ENCODE measurements at regions not wholly inside any gene's neighbourhood (a gene's known extent, or its start where the extent isn't known, plus 50 kb on each side); places are given as distances from the start of the nearest gene placed in this dataset.

DNA sequence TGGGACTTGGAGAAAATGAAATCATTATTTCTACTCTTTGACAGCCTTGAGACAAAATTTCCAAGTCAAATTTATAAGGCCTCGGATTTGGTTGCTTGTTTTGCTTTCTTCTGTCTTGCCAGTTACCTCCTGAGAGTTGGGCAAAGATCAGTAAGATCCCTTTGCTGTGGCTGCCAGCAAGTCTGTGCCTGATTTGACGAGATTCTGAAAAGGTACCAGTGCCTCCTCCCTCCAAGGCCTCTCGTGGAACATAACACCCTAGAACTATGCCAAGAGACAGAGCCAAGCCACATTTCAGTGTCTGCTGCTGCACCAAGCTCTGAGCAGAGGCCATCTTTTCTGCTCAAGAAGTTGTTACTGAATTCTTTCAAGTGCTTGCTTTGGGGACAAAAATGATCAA is 61.0 kb downstream of the GTPBP8 start:
- intact Hi-C loops (cut with micrococcal nuclease) = loop anchor here (1.0 to 10.0 kb wide), 14 partner anchors 32 to 863 kb away; partner anchors contain the start of genes GRAMD1C, SIDT1 and USF3

- intact Hi-C loops (cut with micrococcal nuclease) = loop anchor here (5.0 to 10.0 kb wide), 4 partner anchors 412 to 862 kb away; partner anchors contain the start of gene GRAMD1C
These were observed 62.4 kb downstream of the GTPBP8 start for GRCh38 chr3:113053169-113053568.

GRCh38 chr3:113054552-113054951 is 63.8 kb downstream of the GTPBP8 start:
- intact Hi-C loops (cut with micrococcal nuclease) = loop anchor here (5.0 to 10.0 kb wide), 4 partner anchors 410 to 860 kb away; partner anchors contain the start of gene GRAMD1C

GRCh38 chr3:113055201-113055600 is 64.4 kb downstream of the GTPBP8 start:
- intact Hi-C loops (cut with micrococcal nuclease) = loop anchor here (10.0 kb wide), 3 partner anchors 410 to 860 kb away; no protein-coding TSS in a partner anchor

DNA sequence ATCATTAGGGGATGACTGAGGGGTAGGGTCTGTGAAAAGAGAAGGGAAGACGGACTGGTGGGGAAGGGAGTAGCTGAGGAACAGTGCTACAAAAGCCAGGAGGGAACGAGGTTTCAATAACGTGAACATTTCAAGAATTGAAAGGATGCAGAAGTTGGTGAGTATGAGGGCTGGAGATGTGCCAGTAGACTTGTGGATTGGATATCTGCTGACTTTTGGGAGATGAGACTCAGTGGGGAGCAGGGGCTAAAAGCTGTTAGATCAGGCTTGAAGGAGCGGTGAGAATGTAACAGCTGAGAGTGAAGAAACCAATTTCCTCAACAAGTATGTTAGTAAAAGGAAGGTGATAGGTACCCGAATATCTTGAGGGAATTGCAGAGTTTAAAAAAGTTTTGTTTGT is 65.2 kb downstream of the GTPBP8 start:
- intact Hi-C loops (cut with micrococcal nuclease) = loop anchor here (10.0 kb wide), 3 partner anchors 409 to 859 kb away; no protein-coding TSS in a partner anchor

- intact Hi-C loops (cut with micrococcal nuclease) = loop anchor here (10.0 kb wide), 3 partner anchors 408 to 858 kb away; no protein-coding TSS in a partner anchor
These were observed 66.3 kb downstream of the GTPBP8 start for GRCh38 chr3:113057117-113057516.

DNA sequence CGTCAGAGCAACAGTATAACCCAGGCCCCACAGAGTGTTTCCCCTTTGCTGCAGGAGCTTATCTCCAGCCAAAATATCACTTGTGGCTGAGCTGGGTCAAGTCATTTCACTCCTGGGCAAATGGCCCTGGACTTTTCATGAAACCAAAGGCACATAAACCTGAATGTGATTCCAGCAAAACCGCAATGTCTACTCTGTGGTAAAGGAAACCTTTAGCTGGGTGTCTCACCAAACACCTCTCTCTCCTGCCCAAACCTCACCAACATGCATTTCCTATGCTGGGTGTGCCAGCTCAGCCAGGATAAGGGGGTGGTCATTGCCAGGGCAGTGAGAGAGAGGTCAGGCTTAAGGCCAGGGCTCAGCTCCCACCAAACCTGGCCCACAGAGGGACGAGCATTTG is 67.4 kb downstream of the GTPBP8 start:
- intact Hi-C loops (cut with micrococcal nuclease) = loop anchor here (10.0 kb wide), 3 partner anchors 407 to 857 kb away; no protein-coding TSS in a partner anchor

DNA sequence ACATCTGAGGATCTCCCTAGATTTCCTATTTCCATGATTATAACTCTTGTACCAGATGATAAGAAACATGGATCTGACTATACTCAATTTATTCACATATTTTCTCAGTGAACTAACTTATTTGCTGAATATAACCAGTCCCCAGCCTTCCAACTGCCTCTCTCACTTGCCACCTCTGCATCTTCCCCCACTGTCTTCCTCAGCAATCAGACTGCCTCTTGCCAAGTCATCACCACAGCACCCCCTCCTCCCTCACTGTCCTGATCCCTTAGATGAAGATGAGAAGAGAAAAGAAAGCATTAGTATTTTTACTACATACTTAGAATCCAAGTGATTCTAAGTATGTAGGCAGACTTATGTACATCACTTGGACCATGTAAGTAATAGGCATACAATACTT is 71.9 kb downstream of the GTPBP8 start:
- intact Hi-C loops (cut with micrococcal nuclease) = no loop called here

- intact Hi-C loops (cut with micrococcal nuclease) = no loop called here
These were observed 72.5 kb downstream of the GTPBP8 start for GRCh38 chr3:113063126-113063894.

- intact Hi-C loops (cut with micrococcal nuclease) = no loop called here
These were observed 73.4 kb downstream of the GTPBP8 start for GRCh38 chr3:113064183-113064582.

DNA sequence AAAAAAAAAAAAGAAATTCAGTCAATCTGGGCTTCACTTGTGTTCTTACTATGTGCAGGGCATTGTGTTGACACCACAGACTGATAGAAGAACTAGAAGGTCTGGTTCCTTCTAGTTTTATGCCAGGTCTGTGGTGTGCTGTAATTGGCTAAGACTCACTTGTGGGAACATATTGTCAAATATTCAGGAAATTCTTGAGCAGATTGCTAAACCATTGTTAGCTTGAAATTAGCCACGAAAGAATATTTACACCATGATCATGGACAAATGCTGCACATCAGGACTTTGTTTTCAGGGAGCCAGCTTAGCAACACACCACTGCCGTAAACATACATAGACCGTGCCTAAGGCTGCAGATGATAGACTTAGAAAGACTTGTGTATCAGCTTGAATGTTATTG is 74.6 kb downstream of the GTPBP8 start:
- intact Hi-C loops (cut with micrococcal nuclease) = no loop called here

- intact Hi-C loops (cut with micrococcal nuclease) = no loop called here
These were observed 79.4 kb downstream of the GTPBP8 start for GRCh38 chr3:113070072-113070640.

DNA sequence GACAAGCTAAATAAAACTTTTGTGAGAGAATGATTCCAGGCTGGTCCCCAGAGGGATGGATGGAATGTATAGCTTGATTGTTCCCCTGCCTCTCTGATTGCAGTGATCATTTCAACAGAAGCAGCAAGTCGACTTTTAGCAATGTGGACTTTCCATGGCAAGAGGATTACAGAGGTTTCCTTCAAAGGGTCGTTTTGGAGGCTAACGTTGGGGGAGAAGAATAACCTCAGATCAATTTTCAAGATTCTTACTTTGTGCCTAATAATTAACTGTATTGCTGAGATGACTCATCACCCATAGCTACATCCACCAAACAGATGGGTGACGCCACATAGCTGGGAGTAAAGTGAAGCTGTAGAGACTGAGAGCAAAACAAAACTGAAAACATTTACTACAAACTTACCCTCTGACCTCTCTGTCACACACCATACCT is 79.9 kb downstream of the GTPBP8 start:
- intact Hi-C loops (cut with micrococcal nuclease) = no loop called here

GRCh38 chr3:113075588-113075987 is 84.8 kb downstream of the GTPBP8 start:
- intact Hi-C loops (cut with micrococcal nuclease) = no loop called here

DNA sequence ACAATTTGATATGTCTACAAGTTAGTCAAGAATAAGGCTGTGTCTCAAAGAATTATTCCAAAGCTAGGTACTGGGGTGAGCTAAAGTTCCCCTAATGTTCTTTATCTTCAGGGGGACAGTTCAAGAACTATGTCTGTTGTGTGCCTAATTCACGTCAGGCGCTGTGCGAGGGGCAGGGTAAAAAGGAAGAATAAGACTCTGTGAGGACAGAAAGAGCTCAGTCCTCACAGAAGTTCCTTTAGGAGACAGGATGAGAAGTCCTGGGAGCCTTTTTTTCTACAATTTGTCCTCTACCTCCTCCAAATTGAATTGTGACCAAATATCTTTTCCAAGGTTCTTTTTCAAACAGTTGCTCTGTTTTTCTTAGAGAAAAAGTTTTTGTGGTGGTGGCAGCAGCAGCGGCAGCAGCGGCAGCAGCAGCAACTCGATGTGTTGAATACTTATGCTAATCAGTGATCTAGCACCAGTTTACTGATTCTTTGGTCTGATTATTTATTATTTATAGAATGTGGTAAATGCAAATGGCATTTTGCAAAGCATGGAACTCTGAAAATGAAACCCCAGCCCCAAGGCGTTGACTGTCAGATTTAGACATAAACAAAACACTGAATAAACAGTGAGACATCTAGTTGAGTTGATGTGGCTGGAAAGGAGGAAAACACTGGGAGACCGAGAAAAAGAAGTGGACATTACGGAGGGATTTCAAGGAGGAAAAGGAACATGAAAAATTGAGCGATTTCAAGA is 88.6 kb downstream of the GTPBP8 start:
- intact Hi-C loops (cut with micrococcal nuclease) = no loop called here

GRCh38 chr3:113084777-113085176 is 94.0 kb downstream of the GTPBP8 start:
- intact Hi-C loops (cut with micrococcal nuclease) = no loop called here

DNA sequence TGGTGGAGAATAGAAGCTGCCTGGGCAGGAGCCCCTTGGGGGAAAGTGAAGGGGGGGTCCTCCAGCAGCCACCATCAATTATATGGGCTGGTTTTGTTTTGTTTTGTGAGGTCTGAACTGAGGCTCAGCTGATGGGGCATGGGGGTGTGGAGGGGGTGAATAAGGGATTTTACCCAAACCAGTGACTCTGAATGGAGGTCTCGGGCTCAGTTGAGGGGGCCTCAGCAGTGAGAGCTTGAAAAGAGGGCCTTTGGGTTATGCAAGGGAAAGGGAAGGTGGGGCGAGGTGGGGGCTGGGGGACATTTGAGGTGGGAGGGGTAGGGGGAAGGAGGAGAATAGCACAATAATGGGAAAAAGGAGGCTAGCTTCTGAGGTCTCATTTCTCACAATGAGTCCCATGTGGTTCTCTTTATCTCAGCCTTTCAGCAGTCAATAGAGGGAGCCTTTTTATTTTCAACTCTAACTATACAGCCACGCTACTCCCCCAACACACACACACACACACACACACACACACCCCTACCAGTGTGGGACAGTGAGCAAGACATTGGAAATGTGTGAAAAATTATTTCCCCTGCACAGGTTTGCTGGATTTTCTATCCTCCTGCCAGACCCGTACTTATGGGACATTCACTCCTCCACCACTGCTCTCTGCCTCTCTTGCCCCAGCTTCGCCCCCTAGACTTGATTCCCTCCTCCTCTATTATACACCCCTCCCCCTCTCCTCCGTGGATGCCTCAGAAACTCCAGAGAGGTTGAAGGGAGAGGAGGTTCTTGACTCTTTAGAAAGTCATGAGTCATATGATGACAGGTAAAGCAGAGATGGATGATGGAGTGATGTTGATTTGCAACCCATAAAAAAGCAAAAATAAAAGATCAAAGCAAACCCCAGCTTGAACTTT is 96.0 kb downstream of the GTPBP8 start:
- intact Hi-C loops (cut with micrococcal nuclease) = no loop called here

- intact Hi-C loops (cut with micrococcal nuclease) = no loop called here
These were observed 97.8 kb downstream of the GTPBP8 start for GRCh38 chr3:113088616-113089015.

DNA sequence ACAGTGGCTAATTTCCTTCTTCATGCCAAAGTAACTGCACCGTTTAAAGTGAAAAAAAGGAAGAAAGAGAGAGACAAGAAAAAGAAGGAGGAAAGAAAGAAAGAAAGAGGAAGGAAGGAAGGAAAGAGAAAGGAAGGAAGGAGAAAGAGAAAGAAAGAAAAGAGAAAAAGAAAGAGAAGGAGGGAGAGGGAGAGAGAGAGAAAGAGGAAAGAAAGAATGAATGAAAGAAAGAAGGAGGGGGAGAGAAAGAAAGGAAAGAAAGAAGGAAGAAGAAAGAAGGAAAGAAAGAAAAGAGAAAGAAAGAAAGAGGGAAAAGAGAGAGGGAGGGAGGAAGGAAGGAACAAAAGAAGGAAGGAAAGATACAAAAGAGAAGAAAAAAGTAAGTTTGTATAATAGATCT is 100.6 kb downstream of the GTPBP8 start:
- intact Hi-C loops (cut with micrococcal nuclease) = no loop called here

DNA sequence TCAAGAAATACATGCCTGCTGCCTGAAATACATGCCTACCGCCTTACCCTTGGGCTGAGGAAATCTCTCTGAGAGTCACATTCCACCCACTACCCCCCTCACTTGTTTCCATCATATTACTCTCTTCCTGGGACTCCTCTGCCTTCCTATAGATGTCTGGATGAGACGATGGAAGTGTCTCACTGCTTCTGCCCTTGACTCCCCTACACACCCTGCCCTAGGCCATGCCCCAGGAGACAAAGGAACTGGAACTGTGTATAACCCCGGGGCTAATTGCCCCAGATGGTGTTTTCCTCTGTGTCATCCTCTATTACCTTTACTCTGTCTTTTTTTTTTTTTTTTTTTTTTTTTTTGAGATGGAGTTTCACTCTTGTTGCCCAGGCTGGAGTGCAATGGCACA is 102.0 kb downstream of the GTPBP8 start:
- intact Hi-C loops (cut with micrococcal nuclease) = no loop called here
